ENCODE measurements at regions not wholly inside any gene's neighbourhood (a gene's known extent, or its start where the extent isn't known, plus 50 kb on each side); places are given as distances from the start of the nearest gene placed in this dataset.

DNA sequence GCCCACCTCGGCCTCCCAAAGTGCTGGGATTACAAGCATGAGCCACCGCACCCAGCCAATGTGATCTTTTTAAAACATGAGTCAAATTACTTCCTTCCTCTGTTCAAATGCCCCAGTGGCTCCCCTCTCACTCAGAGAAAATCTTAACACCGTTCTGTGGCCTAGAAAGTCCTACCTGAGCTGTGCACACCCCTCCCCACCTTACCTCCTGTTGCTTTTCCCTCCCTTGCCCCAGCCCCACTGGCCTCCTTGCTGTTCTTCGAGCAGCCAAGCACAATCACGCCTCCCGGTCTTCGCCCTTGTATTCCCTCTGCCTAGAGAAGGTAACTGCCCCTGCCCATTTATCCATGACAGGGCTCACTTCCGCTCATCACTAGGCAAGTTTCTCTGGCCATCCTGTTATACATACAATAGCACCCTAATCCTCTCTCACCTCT lies 62.6 kb upstream of the RPL11 start:
- DNase-seq (no peak), FAIRE-seq (no peak)
- 67 to 75% (median 68%) methylated on average over 8 of the region's 8 CpGs for WGBS, 3 donors
- Histone ChIP-seq H3K27ac (ENCODE audit: low read depth in 1 of 3, low read length in 2 of 3) (no peak overlapping the region), H3K27me3 (ENCODE audit: control insufficient read depth in 3 of 3, insufficient read depth in 3 of 3, low read length in 3 of 3) (no peaks in the 10 kb centered on the region), H3K4me3 (ENCODE audit: low read depth in 1 of 3, low read length in 3 of 3) (no peak overlapping the region), H3K4me1 (ENCODE audit: control insufficient read depth in 3 of 3, insufficient read depth in 2 of 3, low read depth in 1 of 3, low read length in 2 of 3) (no peaks in the 10 kb centered on the region), H3K36me3 (ENCODE audit: control insufficient read depth in 3 of 3, insufficient read depth in 2 of 3, low read depth in 1 of 3, low read length in 3 of 3) (no peaks in the 10 kb centered on the region), H3K9me3 (ENCODE audit: control insufficient read depth in 2 of 2, insufficient read depth in 1 of 2, low read depth in 1 of 2, low read length in 1 of 2) (no peaks in the 10 kb centered on the region)

DNA sequence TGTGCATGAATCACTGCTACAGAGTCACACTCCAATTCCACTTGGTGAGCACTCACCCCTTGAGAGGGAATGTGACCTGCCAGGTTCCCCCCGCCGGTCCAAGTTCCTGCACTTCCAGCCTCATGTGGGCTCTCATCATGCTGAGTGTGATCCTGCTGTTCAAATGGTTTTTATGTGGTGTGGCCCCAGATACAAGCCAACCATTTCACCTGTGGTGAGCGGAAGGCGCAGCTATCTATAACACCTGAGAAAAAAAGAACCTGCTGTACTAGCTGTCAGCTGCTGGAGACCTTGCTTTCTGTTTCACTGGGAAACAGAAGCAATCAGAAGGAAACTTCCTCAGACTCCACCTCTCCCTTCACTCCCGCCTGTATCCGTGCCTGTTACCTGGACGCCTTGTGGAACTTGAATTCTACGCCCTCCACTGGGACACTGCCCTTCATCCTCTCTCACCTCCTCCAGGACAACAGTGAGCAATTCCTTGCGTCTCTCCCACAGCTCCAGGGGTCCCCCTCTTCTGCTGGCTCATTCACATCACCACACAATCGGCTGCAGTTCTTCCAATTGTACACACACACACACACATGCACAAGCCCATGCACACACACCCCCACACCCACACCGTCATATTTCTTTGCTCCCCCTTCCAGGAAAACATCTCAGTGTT lies 64.4 kb upstream of the RPL11 start:
- H3K27me3 ChIP-seq (ENCODE audit: control insufficient read depth in 3 of 3, insufficient read depth in 3 of 3, low read length in 3 of 3): no peaks in the 10 kb centered on the region
- 9 to 51% (median 24%) methylated on average over 11 of the region's 11 CpGs for WGBS, 3 donors
- H3K4me3 ChIP-seq (ENCODE audit: low read depth in 1 of 3, low read length in 3 of 3): no peak overlapping the region
- H3K4me1 ChIP-seq (ENCODE audit: control insufficient read depth in 3 of 3, insufficient read depth in 2 of 3, low read depth in 1 of 3, low read length in 2 of 3): no peaks in the 10 kb centered on the region
- H3K27ac ChIP-seq (ENCODE audit: low read depth in 1 of 3, low read length in 2 of 3): peak overlapping the region in 2 of 3 donors; percentile 34 to 65
- FAIRE-seq (no peak), DNase-seq (peak; percentile 66 to 72)
- no peaks in the 10 kb centered on the region for H3K9me3 ChIP-seq (ENCODE audit: control insufficient read depth in 2 of 2, insufficient read depth in 1 of 2, low read depth in 1 of 2, low read length in 1 of 2)
- H3K36me3 ChIP-seq (ENCODE audit: control insufficient read depth in 3 of 3, insufficient read depth in 2 of 3, low read depth in 1 of 3, low read length in 3 of 3): no peaks in the 10 kb centered on the region

DNA sequence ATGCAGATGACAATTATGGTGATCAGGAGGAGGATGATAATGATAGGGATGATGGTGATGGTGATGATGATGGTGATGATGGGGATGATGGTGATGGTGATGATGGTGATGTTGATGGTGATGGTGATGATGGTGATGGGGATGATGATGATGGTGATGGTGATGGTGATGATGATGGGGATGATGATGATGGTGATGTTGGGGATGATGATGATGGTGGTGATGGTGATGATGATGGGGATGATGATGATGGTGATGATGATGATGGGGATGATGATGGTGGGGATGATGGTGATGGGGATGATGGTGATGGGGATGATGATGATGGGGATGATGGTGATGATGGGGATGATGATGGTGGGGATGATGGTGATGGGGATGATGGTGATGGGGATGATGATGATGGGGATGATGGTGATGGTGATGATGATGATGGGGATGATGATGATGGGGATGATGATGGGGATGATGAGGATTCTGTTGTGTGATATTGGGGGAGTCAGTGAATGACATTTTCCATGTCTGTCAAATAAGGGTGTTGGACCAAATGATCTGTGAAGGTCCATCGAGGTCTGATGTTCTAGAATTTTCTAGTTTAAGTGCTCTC lies 65.6 kb upstream of the RPL11 start:
- Histone ChIP-seq H3K9me3 (ENCODE audit: control insufficient read depth in 2 of 2, insufficient read depth in 1 of 2, low read depth in 1 of 2, low read length in 1 of 2) (no peaks in the 10 kb centered on the region), H3K36me3 (ENCODE audit: control insufficient read depth in 3 of 3, insufficient read depth in 2 of 3, low read depth in 1 of 3, low read length in 3 of 3) (no peaks in the 10 kb centered on the region), H3K4me1 (ENCODE audit: control insufficient read depth in 3 of 3, insufficient read depth in 2 of 3, low read depth in 1 of 3, low read length in 2 of 3) (no peaks in the 10 kb centered on the region), H3K27ac (ENCODE audit: low read depth in 1 of 3, low read length in 2 of 3) (no peak overlapping the region), H3K4me3 (ENCODE audit: low read depth in 1 of 3, low read length in 3 of 3) (no peak overlapping the region), H3K27me3 (ENCODE audit: control insufficient read depth in 3 of 3, insufficient read depth in 3 of 3, low read length in 3 of 3) (no peaks in the 10 kb centered on the region)
- no peak for FAIRE-seq
- 73 to 93% (median 80%) methylated on average over 1 of the region's 1 CpG for WGBS, 3 donors
- no peak for DNase-seq

DNA sequence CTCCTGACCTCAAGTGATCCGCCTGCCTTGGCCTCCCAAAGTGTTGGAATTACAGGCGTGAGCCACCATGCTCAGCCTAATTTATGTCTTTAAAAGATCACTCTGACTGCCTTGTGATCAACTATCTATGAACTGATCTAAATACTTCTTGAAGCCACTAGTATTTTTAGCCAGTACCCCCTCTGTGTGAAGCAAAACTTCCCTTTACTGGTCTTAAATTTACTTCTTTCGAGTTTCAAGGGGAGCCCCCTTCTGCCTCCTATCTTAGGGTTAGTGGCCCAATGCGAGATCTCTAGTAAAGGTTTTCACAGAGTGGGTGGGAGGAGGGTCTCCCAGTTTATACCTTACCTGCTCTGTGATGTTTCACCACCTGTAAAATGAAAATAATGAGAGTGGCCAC lies 66.1 kb upstream of the RPL11 start:
- no peak overlapping the region for H3K4me3 ChIP-seq (ENCODE audit: low read depth in 1 of 3, low read length in 3 of 3)
- WGBS, 3 donors: 83 to 98% (median 85%) methylated on average over 4 of the region's 4 CpGs
- no peaks in the 10 kb centered on the region for H3K27me3 ChIP-seq (ENCODE audit: control insufficient read depth in 3 of 3, insufficient read depth in 3 of 3, low read length in 3 of 3)
- FAIRE-seq: no peak
- DNase-seq: no peak
- no peaks in the 10 kb centered on the region for H3K9me3 ChIP-seq (ENCODE audit: control insufficient read depth in 2 of 2, insufficient read depth in 1 of 2, low read depth in 1 of 2, low read length in 1 of 2)
- peaks cover 0 to 2% (median 0%) of the 10 kb centered on the region in 3 donors for H3K4me1 ChIP-seq (ENCODE audit: control insufficient read depth in 3 of 3, insufficient read depth in 2 of 3, low read depth in 1 of 3, low read length in 2 of 3)
- H3K36me3 ChIP-seq (ENCODE audit: control insufficient read depth in 3 of 3, insufficient read depth in 2 of 3, low read depth in 1 of 3, low read length in 3 of 3): no peaks in the 10 kb centered on the region
- no peak overlapping the region for H3K27ac ChIP-seq (ENCODE audit: low read depth in 1 of 3, low read length in 2 of 3)

DNA sequence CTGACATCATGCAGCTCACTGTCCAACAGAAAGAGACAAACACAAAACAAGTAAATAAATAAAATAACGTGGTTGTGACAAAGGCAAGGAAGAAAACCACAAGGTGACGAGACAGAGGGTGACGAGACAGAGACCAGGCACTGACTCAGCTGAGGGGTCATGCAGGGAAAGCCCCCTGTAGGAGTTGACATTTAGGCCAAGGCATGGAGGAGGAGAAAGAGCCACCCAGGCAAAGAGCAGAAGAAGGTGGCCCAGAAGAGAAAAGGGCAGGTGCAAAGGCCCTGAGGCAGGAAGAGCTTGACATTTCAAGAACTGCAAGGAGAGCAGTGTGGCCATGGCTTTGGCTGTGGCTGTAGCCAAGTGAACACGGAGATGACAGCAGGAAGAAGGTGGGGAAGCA lies 65.1 kb upstream of the ID3 start:
- no peak overlapping the region for H3K4me3 ChIP-seq (ENCODE audit: low read depth in 1 of 3, low read length in 3 of 3)
- H3K27ac ChIP-seq (ENCODE audit: low read depth in 1 of 3, low read length in 2 of 3): no peak overlapping the region
- no peaks in the 10 kb centered on the region for H3K36me3 ChIP-seq (ENCODE audit: control insufficient read depth in 3 of 3, insufficient read depth in 2 of 3, low read depth in 1 of 3, low read length in 3 of 3)
- H3K4me1 ChIP-seq (ENCODE audit: control insufficient read depth in 3 of 3, insufficient read depth in 2 of 3, low read depth in 1 of 3, low read length in 2 of 3): peaks cover 0 to 8% (median 0%) of the 10 kb centered on the region in 3 donors
- no peaks in the 10 kb centered on the region for H3K27me3 ChIP-seq (ENCODE audit: control insufficient read depth in 3 of 3, insufficient read depth in 3 of 3, low read length in 3 of 3)
- FAIRE-seq (no peak), DNase-seq (no peak)
- H3K9me3 ChIP-seq (ENCODE audit: control insufficient read depth in 2 of 2, insufficient read depth in 1 of 2, low read depth in 1 of 2, low read length in 1 of 2): no peaks in the 10 kb centered on the region
- WGBS, 3 donors: 66 to 80% (median 70%) methylated on average over 4 of the region's 4 CpGs

DNA sequence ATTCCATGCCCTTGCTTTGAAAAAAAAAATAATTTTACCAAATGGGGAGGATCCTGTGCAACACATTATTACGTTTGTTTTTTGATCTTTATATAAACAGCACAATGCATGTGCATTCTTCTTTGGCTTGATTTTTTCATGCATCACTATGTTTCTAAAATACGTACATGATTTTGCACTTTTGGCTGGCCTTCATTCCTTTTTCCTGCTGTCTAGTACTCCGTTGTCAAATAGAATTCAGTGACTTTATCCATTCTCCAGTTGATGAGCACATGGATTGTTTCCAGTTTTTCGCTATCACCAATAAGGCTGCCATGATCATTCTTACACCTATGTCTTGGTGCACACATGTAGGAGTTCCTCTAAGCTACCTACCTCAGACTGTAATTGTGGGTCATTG lies 63.0 kb upstream of the ID3 start:
- Histone ChIP-seq H3K4me3 (ENCODE audit: low read depth in 1 of 3, low read length in 3 of 3) (no peak overlapping the region), H3K9me3 (ENCODE audit: control insufficient read depth in 2 of 2, insufficient read depth in 1 of 2, low read depth in 1 of 2, low read length in 1 of 2) (no peaks in the 10 kb centered on the region), H3K4me1 (ENCODE audit: control insufficient read depth in 3 of 3, insufficient read depth in 2 of 3, low read depth in 1 of 3, low read length in 2 of 3) (peaks cover 0 to 13% (median 0%) of the 10 kb centered on the region in 3 donors), H3K27me3 (ENCODE audit: control insufficient read depth in 3 of 3, insufficient read depth in 3 of 3, low read length in 3 of 3) (peaks cover 0 to 4% (median 0%) of the 10 kb centered on the region in 3 donors), H3K36me3 (ENCODE audit: control insufficient read depth in 3 of 3, insufficient read depth in 2 of 3, low read depth in 1 of 3, low read length in 3 of 3) (no peaks in the 10 kb centered on the region), H3K27ac (ENCODE audit: low read depth in 1 of 3, low read length in 2 of 3) (no peak overlapping the region)
- no peak for DNase-seq
- no peak for FAIRE-seq
- 95 to 99% (median 96%) methylated on average over 4 of the region's 4 CpGs for WGBS, 3 donors

DNA sequence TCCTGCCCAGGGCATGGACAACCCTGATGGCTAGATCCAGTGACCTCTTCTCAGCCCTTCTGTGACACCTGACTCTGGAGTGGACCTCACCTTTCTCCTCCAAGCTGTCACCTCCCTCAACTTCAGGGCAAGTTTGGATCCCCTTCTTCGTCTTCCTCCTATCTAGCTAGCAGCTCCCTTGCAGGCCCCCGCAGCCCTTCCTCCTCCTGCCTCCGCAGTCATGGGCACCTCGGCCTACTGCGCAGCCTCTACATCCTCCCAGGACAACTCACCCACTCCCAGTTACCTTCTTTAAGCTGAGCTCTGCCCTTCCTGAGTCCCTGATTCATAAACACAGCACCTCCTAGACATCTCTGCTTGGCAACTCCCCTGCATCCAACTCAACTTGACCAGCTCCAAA lies 61.3 kb upstream of the ID3 start:
- Histone ChIP-seq H3K27me3 (ENCODE audit: control insufficient read depth in 3 of 3, insufficient read depth in 3 of 3, low read length in 3 of 3) (peaks cover 0 to 4% (median 0%) of the 10 kb centered on the region in 3 donors), H3K4me3 (ENCODE audit: low read depth in 1 of 3, low read length in 3 of 3) (no peak overlapping the region), H3K27ac (ENCODE audit: low read depth in 1 of 3, low read length in 2 of 3) (peak overlapping the region in 2 of 3 donors; percentile 5 to 77), H3K36me3 (ENCODE audit: control insufficient read depth in 3 of 3, insufficient read depth in 2 of 3, low read depth in 1 of 3, low read length in 3 of 3) (no peaks in the 10 kb centered on the region), H3K9me3 (ENCODE audit: control insufficient read depth in 2 of 2, insufficient read depth in 1 of 2, low read depth in 1 of 2, low read length in 1 of 2) (no peaks in the 10 kb centered on the region), H3K4me1 (ENCODE audit: control insufficient read depth in 3 of 3, insufficient read depth in 2 of 3, low read depth in 1 of 3, low read length in 2 of 3) (peaks cover 0 to 13% (median 0%) of the 10 kb centered on the region in 3 donors)
- WGBS, 3 donors: 84 to 93% (median 92%) methylated on average over 5 of the region's 5 CpGs
- FAIRE-seq (no peak), DNase-seq (no peak)

DNA sequence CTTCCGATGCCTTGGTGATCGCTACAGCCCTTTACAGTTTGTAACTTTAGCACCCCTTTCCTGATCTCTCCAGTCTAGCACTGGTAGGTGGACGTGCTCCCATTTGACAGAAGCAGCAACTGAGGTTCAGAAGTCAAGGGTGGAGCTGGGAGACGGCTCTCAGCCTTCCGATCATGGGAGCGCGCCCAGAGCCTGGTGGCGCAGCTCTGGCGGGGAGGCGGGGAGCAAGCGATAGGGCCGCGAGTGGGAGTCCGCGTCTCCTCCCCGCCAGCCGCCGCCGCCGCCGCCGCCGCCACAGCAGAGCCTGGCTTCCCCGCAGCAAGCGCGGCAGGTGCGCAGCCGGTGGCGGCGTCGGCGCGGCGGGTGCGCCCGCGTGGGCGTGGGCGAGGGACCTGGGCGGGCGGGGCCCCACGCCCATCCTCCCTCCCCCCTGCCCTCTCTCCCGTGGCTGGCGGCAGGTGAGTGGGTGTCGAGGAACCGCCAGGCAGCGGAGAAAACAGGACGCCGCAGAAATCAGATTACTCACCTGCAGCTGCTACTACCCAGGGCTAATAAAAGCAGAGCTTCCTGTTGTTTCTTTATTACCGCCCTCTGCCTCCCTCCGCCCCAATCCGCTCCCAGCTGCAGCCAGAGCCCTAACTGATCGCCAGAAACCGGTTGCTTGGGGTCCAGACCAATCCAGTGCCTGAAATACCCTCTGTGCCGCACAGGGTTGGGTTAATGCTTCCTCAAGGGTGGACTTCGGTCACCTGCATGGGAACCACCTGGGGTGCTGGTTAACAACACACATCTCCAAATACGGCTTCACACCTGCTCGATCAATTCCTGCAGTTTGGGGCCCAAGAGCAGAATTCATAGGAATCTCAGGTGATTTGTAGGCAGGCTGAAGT lies 60.2 kb upstream of the ID3 start:
- WGBS, 3 donors: 1 to 5% (median 3%) methylated on average over 44 to 58 of the region's 58 CpGs
- FAIRE-seq: no peak
- peaks cover 0 to 4% (median 0%) of the 10 kb centered on the region in 3 donors for H3K27me3 ChIP-seq (ENCODE audit: control insufficient read depth in 3 of 3, insufficient read depth in 3 of 3, low read length in 3 of 3)
- H3K4me3 ChIP-seq (ENCODE audit: low read depth in 1 of 3, low read length in 3 of 3): peak overlapping the region in 2 of 3 donors; percentile 35 to 51
- no peaks in the 10 kb centered on the region for H3K36me3 ChIP-seq (ENCODE audit: control insufficient read depth in 3 of 3, insufficient read depth in 2 of 3, low read depth in 1 of 3, low read length in 3 of 3)
- H3K27ac ChIP-seq (ENCODE audit: low read depth in 1 of 3, low read length in 2 of 3): peak overlapping the region; percentile 5 to 79 (median 77)
- H3K9me3 ChIP-seq (ENCODE audit: control insufficient read depth in 2 of 2, insufficient read depth in 1 of 2, low read depth in 1 of 2, low read length in 1 of 2): no peaks in the 10 kb centered on the region
- peaks cover 0 to 13% (median 0%) of the 10 kb centered on the region in 3 donors for H3K4me1 ChIP-seq (ENCODE audit: control insufficient read depth in 3 of 3, insufficient read depth in 2 of 3, low read depth in 1 of 3, low read length in 2 of 3)
- peak; percentile 87 to 92 for DNase-seq
